ENCODE measurements at regions not wholly inside any gene's neighbourhood (a gene's known extent, or its start where the extent isn't known, plus 50 kb on each side); places are given as distances from the start of the nearest gene placed in this dataset.

GRCh38 chr4:38209654-38210053 is 249.5 kb downstream of the PTTG2 start:
- TF ChIP-seq CTCF (IDR thresholded peaks at IDR 0.05) = no peak
- TF ChIP-seq POLR2A (IDR thresholded peaks at IDR 0.05) = no peak
- ATAC-seq = peak; percentile 55 to 72 (median 62)
- intact Hi-C loops (cut with DNase I) = loop anchor here in 1 of 2 donors (10.0 kb wide), 1 partner anchor 525 kb away; no protein-coding TSS in a partner anchor

GRCh38 chr4:38210396-38211114 is 250.4 kb downstream of the PTTG2 start:
- Histone ChIP-seq H3K9me3 (no peaks in the 10 kb centered on the region), H3K4me1 (peaks cover 0 to 55% (median 17%) of the 10 kb centered on the region in 4 donors), H3K36me3 (no peaks in the 10 kb centered on the region), H3K4me3 (no peak overlapping the region), H3K27me3 (no peaks in the 10 kb centered on the region), H3K27ac (peak overlapping the region in 1 of 3 donors; percentile 87)
- TF ChIP-seq CTCF (IDR thresholded peaks at IDR 0.05) = no peak
- TF ChIP-seq POLR2A (IDR thresholded peaks at IDR 0.05) = no peak
- WGBS (ENCODE audit: insufficient coverage, low coverage, low lambda C conversion rate, missing lambda C conversion rate) = 53% methylated on average over 8 of the region's 11 CpGs
- DNase-seq = no peak
- intact Hi-C loops (cut with DNase I) = no loop called here
- no peak for ATAC-seq

More at GRCh38 chr4:38209654-38210053, 249.5 kb downstream of the PTTG2 start:
- no peaks in the 10 kb centered on the region for H3K9me3 ChIP-seq
- no peaks in the 10 kb centered on the region for H3K27me3 ChIP-seq
- 25% methylated on average over 2 of the region's 2 CpGs for WGBS (ENCODE audit: insufficient coverage, low coverage, low lambda C conversion rate, missing lambda C conversion rate)
- peak in 1 of 3 donors; percentile 64 for DNase-seq
- peak overlapping the region in 2 of 3 donors; percentile 45 to 87 for H3K27ac ChIP-seq
- no peaks in the 10 kb centered on the region for H3K36me3 ChIP-seq
- H3K4me1 ChIP-seq = peaks cover 0 to 63% (median 17%) of the 10 kb centered on the region in 4 donors
- no peak overlapping the region for H3K4me3 ChIP-seq

- TF ChIP-seq CTCF (IDR thresholded peaks at IDR 0.05) (no peak), POLR2A (IDR thresholded peaks at IDR 0.05) (no peak)
- Histone ChIP-seq H3K4me3 (no peak overlapping the region), H3K36me3 (no peaks in the 10 kb centered on the region), H3K27me3 (no peaks in the 10 kb centered on the region), H3K27ac (peak overlapping the region in 1 of 3 donors; percentile 87), H3K9me3 (no peaks in the 10 kb centered on the region), H3K4me1 (peaks cover 0 to 47% (median 17%) of the 10 kb centered on the region in 4 donors)
- 30% methylated on average over 2 of the region's 2 CpGs for WGBS (ENCODE audit: insufficient coverage, low coverage, low lambda C conversion rate, missing lambda C conversion rate)
- intact Hi-C loops (cut with DNase I) = no loop called here
- ATAC-seq (no peak), DNase-seq (no peak)
These were observed 251.7 kb downstream of the PTTG2 start for GRCh38 chr4:38211885-38212284.

GRCh38 chr4:38213083-38213805 is 253.0 kb downstream of the PTTG2 start:
- intact Hi-C loops (cut with DNase I) = no loop called here
- no peak overlapping the region for H3K27ac ChIP-seq
- DNase-seq (no peak), ATAC-seq (no peak)
- TF ChIP-seq CTCF (IDR thresholded peaks at IDR 0.05) (no peak), POLR2A (IDR thresholded peaks at IDR 0.05) (no peak)
- H3K4me1 ChIP-seq = peaks cover 0 to 36% (median 14%) of the 10 kb centered on the region in 4 donors
- no peaks in the 10 kb centered on the region for H3K36me3 ChIP-seq
- H3K27me3 ChIP-seq = no peaks in the 10 kb centered on the region
- 92% methylated on average over 2 of the region's 2 CpGs for WGBS (ENCODE audit: insufficient coverage, low coverage, low lambda C conversion rate, missing lambda C conversion rate)
- H3K4me3 ChIP-seq = no peak overlapping the region
- H3K9me3 ChIP-seq = no peaks in the 10 kb centered on the region

All from right lobe of liver (tissue), 6 donors.